Osteoblast (primary cell): ENCODE measurements at regions not wholly inside any gene's neighbourhood (a gene's known extent, or its start where the extent isn't known, plus 50 kb on each side); places are given as distances from the start of the nearest gene placed in this dataset.

Source experiments
- DNase-seq: peaks from one replicate; pipeline ENCODE4 v3.0.0; 2011; ENCODE audit warnings: low spot score, mixed read lengths; ENCODE audit not compliant: insufficient read length; ENCODE audit errors: missing footprints
- H2AFZ ChIP-seq: 2 replicates; pipeline ENCODE4 v1.6.0; 2011; ENCODE audit warnings: mild to moderate bottlenecking, low read length
- H3K27ac ChIP-seq: 2 replicates; pipeline ENCODE4 v1.5.1; 2011; ENCODE audit warnings: mild to moderate bottlenecking, low read depth, low read length, moderate library complexity
- H3K27me3 ChIP-seq: 2 replicates; pipeline ENCODE4 v1.6.0; 2012; ENCODE audit warnings: mild to moderate bottlenecking, control low read depth, inconsistent platforms, low read length, moderate library complexity; ENCODE audit not compliant: insufficient read depth
- H3K36me3 ChIP-seq: 2 replicates; pipeline ENCODE4 v1.5.1; 2011; ENCODE audit warnings: mild to moderate bottlenecking, low read length, control low read depth, moderate library complexity; ENCODE audit not compliant: insufficient read depth
- H3K4me1 ChIP-seq: 2 replicates; pipeline ENCODE4 v1.5.1; 2011; ENCODE audit warnings: mild to moderate bottlenecking, low read length, control low read depth, moderate library complexity; ENCODE audit not compliant: insufficient read depth
- H3K4me2 ChIP-seq: 2 replicates; pipeline ENCODE4 v1.6.0; 2011; ENCODE audit warnings: mild to moderate bottlenecking, low read length; ENCODE audit not compliant: insufficient read depth
- H3K4me3 ChIP-seq: fragments of 200-600 bp; sonication (generic); 3 replicates; pipeline ENCODE4 v1.5.1; 2012; ENCODE audit warnings: mild to moderate bottlenecking, low read length, inconsistent platforms; ENCODE audit not compliant: insufficient read depth
- H3K79me2 ChIP-seq: 2 replicates; pipeline ENCODE4 v1.6.0; 2012; ENCODE audit warnings: mild to moderate bottlenecking, low read length, control low read depth, inconsistent platforms; ENCODE audit not compliant: insufficient read depth
- H3K9me3 ChIP-seq: 2 replicates; pipeline ENCODE4 v1.5.1; 2011; ENCODE audit warnings: low read depth, low read length, control low read depth
- H4K20me1 ChIP-seq: 2 replicates; pipeline ENCODE4 v1.6.0; 2012; ENCODE audit warnings: mild to moderate bottlenecking, low read length, control low read depth; ENCODE audit not compliant: insufficient read depth
- CTCF ChIP-seq: IDR thresholded peaks from 2 replicates; pipeline ENCODE4 v1.5.1; 2011; ENCODE audit warnings: mild to moderate bottlenecking, low read depth, low read length, moderate library complexity; ENCODE audit errors: extremely low read depth

GRCh38 chr11:120061036-120061760 lies 76.7 kb downstream of the TRIM29 start:
- Histone ChIP-seq H3K27me3 (peaks cover 12% of the 10 kb centered on the region), H4K20me1 (no peaks in the 10 kb centered on the region), H3K36me3 (no peaks in the 10 kb centered on the region), H3K79me2 (no peaks in the 10 kb centered on the region), H3K9me3 (no peaks in the 10 kb centered on the region), H2AFZ (no peak overlapping the region), H3K4me1 (no peaks in the 10 kb centered on the region), H3K27ac (no peak overlapping the region), H3K4me3 (no peak overlapping the region), H3K4me2 (no peak overlapping the region)
- TF ChIP-seq CTCF = no peak
- no peak for DNase-seq

GRCh38 chr11:120060512-120060911 lies 77.4 kb downstream of the TRIM29 start:
- Histone ChIP-seq H3K4me1 (no peaks in the 10 kb centered on the region), H4K20me1 (no peaks in the 10 kb centered on the region), H3K4me2 (no peak overlapping the region), H2AFZ (no peak overlapping the region), H3K27ac (no peak overlapping the region), H3K79me2 (no peaks in the 10 kb centered on the region), H3K9me3 (no peaks in the 10 kb centered on the region), H3K27me3 (peaks cover 9% of the 10 kb centered on the region), H3K4me3 (no peak overlapping the region), H3K36me3 (no peaks in the 10 kb centered on the region)
- no peak for DNase-seq
- no peak for TF ChIP-seq CTCF

- no peaks in the 10 kb centered on the region for H3K9me3 ChIP-seq
Observed at GRCh38 chr11:120058931-120059330, 79.0 kb downstream of the TRIM29 start.

More at GRCh38 chr11:120058931-120059330, 79.0 kb downstream of the TRIM29 start:
- H3K4me1 ChIP-seq = no peaks in the 10 kb centered on the region
- peaks cover 9% of the 10 kb centered on the region for H3K27me3 ChIP-seq
- H3K4me3 ChIP-seq = no peak overlapping the region
- no peaks in the 10 kb centered on the region for H3K79me2 ChIP-seq
- H4K20me1 ChIP-seq = no peaks in the 10 kb centered on the region
- H3K27ac ChIP-seq = no peak overlapping the region
- no peak for TF ChIP-seq CTCF
- no peak overlapping the region for H2AFZ ChIP-seq
- H3K36me3 ChIP-seq = no peaks in the 10 kb centered on the region
- H3K4me2 ChIP-seq = no peak overlapping the region
- DNase-seq = no peak
